ENCODE measurements at regions not wholly inside any gene's neighbourhood (a gene's known extent, or its start where the extent isn't known, plus 50 kb on each side); places are given as distances from the start of the nearest gene placed in this dataset.

DNA sequence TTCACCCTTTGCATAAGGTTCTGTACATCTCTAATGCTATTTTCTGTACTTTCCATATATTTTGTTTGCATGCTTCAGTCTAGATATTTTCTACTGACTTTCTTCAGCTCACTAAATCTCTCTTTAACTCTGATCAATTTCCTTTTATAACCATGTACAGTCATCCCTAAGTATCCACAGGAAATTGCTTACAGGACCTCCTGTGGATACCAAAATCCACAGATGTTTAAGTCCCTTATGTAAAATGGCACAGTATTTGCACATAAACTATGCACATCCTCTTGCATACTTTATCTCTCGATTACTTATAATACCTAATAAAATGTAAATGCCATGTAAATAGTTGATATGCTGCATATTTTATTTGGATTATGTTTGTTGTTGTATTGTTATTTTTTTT is 442.1 kb downstream of the TLE4 start:
- H3K27me3 ChIP-seq (replicated peaks in 1 of 4; ENCODE audit: control insufficient read depth in 3 of 4, extremely low read depth in 1 of 4, insufficient read depth in 3 of 4, low read length in 3 of 4) = no peaks in the 10 kb centered on the region
- H3K14ac ChIP-seq (ENCODE audit: insufficient read length) = no peak overlapping the region
- WGBS, 2 experiments (ENCODE audit: extremely low coverage in 1 of 2, insufficient coverage in 1 of 2, insufficient read length in 1 of 2, insufficient replicate concordance in 2 of 2, low coverage in 1 of 2, low lambda C conversion rate in 2 of 2, missing lambda C conversion rate in 1 of 2) = 81% methylated on average over 1 of the region's 1 CpG; no CpG with 5 or more reads in 1 of the 2 experiments
- no peaks in the 10 kb centered on the region for H3K79me2 ChIP-seq (ENCODE audit: control insufficient read depth in 1 of 2, insufficient read depth in 2 of 2, low read length in 2 of 2)
- no peak overlapping the region for H3K9ac ChIP-seq (replicated peaks in 1 of 4; ENCODE audit: extremely low read depth in 1 of 4, low read depth in 3 of 4, low read length in 3 of 4)
- no peaks in the 10 kb centered on the region for H3K36me3 ChIP-seq (ENCODE audit: control insufficient read depth in 2 of 4, insufficient read depth in 4 of 4, low read length in 3 of 4)
- H2AK5ac ChIP-seq (ENCODE audit: low read depth, low read length) = no peak overlapping the region
- H3K56ac ChIP-seq (replicated peaks; ENCODE audit: insufficient read length, low read depth, low read length) = no peak overlapping the region
- no peak overlapping the region for H3K27ac ChIP-seq (ENCODE audit: low read depth, low read length)
- H4K20me1 ChIP-seq (replicated peaks in 1 of 2; ENCODE audit: control insufficient read depth in 1 of 2, insufficient read depth in 2 of 2, low read length in 2 of 2) = no peaks in the 10 kb centered on the region
- no peaks in the 10 kb centered on the region for H3K79me1 ChIP-seq (ENCODE audit: low read depth, low read length)
- H3K18ac ChIP-seq (ENCODE audit: extremely low read depth, low read length) = no peak overlapping the region
- no peak for DNase-seq (ENCODE audit: low read depth in 1 of 2, low spot score in 2 of 2)
- POLR2A ChIA-PET (ENCODE audit: partially characterized antibody) = no interaction called here
- H3K23ac ChIP-seq (ENCODE audit: insufficient read length) = no peak overlapping the region
- no peak overlapping the region for H4K8ac ChIP-seq (ENCODE audit: extremely low read depth, insufficient read depth, low read length)
- FAIRE-seq = no peak
- no peak overlapping the region for H4K91ac ChIP-seq (replicated peaks; ENCODE audit: insufficient read length, low read length)
- H2BK20ac ChIP-seq (ENCODE audit: low read length) = no peak overlapping the region
- TF ChIP-seq, protein P1, sequence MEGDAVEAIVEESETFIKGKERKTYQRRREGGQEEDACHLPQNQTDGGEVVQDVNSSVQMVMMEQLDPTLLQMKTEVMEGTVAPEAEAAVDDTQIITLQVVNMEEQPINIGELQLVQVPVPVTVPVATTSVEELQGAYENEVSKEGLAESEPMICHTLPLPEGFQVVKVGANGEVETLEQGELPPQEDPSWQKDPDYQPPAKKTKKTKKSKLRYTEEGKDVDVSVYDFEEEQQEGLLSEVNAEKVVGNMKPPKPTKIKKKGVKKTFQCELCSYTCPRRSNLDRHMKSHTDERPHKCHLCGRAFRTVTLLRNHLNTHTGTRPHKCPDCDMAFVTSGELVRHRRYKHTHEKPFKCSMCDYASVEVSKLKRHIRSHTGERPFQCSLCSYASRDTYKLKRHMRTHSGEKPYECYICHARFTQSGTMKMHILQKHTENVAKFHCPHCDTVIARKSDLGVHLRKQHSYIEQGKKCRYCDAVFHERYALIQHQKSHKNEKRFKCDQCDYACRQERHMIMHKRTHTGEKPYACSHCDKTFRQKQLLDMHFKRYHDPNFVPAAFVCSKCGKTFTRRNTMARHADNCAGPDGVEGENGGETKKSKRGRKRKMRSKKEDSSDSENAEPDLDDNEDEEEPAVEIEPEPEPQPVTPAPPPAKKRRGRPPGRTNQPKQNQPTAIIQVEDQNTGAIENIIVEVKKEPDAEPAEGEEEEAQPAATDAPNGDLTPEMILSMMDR (IDR thresholded peaks at IDR 0.05; ENCODE audit: control extremely low read depth in 1 of 3, insufficient read depth in 1 of 3, low read depth in 1 of 3, low read length in 3 of 3) = no peak
- TF ChIP-seq KDM4A (IDR thresholded peaks at IDR 0.05; ENCODE audit: low read depth, low read length, severe bottlenecking) (no peak), KDM5A (IDR thresholded peaks at IDR 0.05; ENCODE audit: low read length) (no peak), FOSL1 (IDR thresholded peaks at IDR 0.05; ENCODE audit: insufficient read depth, low read depth, low read length) (no peak), CTBP2 (IDR thresholded peaks at IDR 0.05; ENCODE audit: borderline replicate concordance, insufficient read depth, insufficient read length, low read length) (no peak), RNF2 (IDR thresholded peaks at IDR 0.05; ENCODE audit: borderline replicate concordance, low read depth, low read length, missing control alignments, poor library complexity, severe bottlenecking) (no peak)
- TF ChIP-seq, protein P2, sequence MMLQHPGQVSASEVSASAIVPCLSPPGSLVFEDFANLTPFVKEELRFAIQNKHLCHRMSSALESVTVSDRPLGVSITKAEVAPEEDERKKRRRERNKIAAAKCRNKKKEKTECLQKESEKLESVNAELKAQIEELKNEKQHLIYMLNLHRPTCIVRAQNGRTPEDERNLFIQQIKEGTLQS (IDR thresholded peaks at IDR 0.05; ENCODE audit: insufficient read depth, low read depth, low read length) = no peak
- no peak overlapping the region for H2BK120ac ChIP-seq (replicated peaks; ENCODE audit: low read depth, low read length)
- no peak overlapping the region for H3K4me3 ChIP-seq (ENCODE audit: extremely low read depth in 1 of 4, insufficient read depth in 2 of 4, low read depth in 3 of 4, low read length in 4 of 4)
- H3K4me1 ChIP-seq (replicated peaks in 1 of 4; ENCODE audit: control insufficient read depth in 3 of 4, insufficient read depth in 4 of 4, low read length in 3 of 4) = no peaks in the 10 kb centered on the region
- H3K4ac ChIP-seq (replicated peaks; ENCODE audit: insufficient read length, low read depth, low read length) = no peak overlapping the region
- H3K4me2 ChIP-seq (ENCODE audit: insufficient read depth in 1 of 2, low read depth in 2 of 2, low read length in 2 of 2) = no peak overlapping the region
- H2BK12ac ChIP-seq (ENCODE audit: low read depth, low read length) = no peak overlapping the region
- H2BK15ac ChIP-seq (ENCODE audit: low read length) = no peak overlapping the region
- H4K5ac ChIP-seq (ENCODE audit: insufficient read length, low read depth, low read length) = no peak overlapping the region
- CTCF ChIA-PET (ENCODE audit: partially characterized antibody) = interaction anchor here (1.1 kb wide), 1 partner anchor 11 kb away, joined by 3 read pairs; no protein-coding TSS in a partner anchor
- no peak overlapping the region for H2BK5ac ChIP-seq (ENCODE audit: low read depth, low read length)
- no peak overlapping the region for H2AFZ ChIP-seq (ENCODE audit: low read length)
- no peaks in the 10 kb centered on the region for H3K9me3 ChIP-seq (ENCODE audit: insufficient read depth in 2 of 2, low read depth in 1 of 2, low read length in 1 of 2)
- H3K23me2 ChIP-seq (ENCODE audit: low read depth, low read length) = no peaks in the 10 kb centered on the region
